ENCODE measurements at regions not wholly inside any gene's neighbourhood (a gene's known extent, or its start where the extent isn't known, plus 50 kb on each side); places are given as distances from the start of the nearest gene placed in this dataset.

- Histone ChIP-seq H4K20me1 (ENCODE audit: low read length) (no peaks in the 10 kb centered on the region), H2AFZ (ENCODE audit: low read length) (no peak overlapping the region), H3F3A (ENCODE audit: low read length, unreplicated experiment) (no peaks in the 10 kb centered on the region), H3K79me2 (ENCODE audit: low read length) (no peaks in the 10 kb centered on the region), H3K9ac (ENCODE audit: low read length) (no peak overlapping the region), H3K4me1 (ENCODE audit: insufficient read depth, low read length) (no peaks in the 10 kb centered on the region), H3K4me2 (ENCODE audit: low read length) (no peak overlapping the region), H3K9me3 (ENCODE audit: low read length) (no peaks in the 10 kb centered on the region), H3K4me3 (ENCODE audit: low read length) (no peak overlapping the region), H3K36me3 (ENCODE audit: low read depth, low read length) (no peaks in the 10 kb centered on the region), H3K9me2 (replicated peaks; ENCODE audit: low read length) (no peaks in the 10 kb centered on the region), H3K27ac (ENCODE audit: low read length) (no peak overlapping the region), H3K27me3 (ENCODE audit: low read length) (no peaks in the 10 kb centered on the region)
- BruUV-seq (replicated peaks), result no TSS peak
- TF ChIP-seq EZH2 (IDR thresholded peaks at IDR 0.05; ENCODE audit: low read length, unreplicated experiment) (no peak), EZH2phosphoT487 (IDR thresholded peaks at IDR 0.05; ENCODE audit: borderline replicate concordance, low read length) (no peak)
- TF ChIP-seq, protein P1, sequence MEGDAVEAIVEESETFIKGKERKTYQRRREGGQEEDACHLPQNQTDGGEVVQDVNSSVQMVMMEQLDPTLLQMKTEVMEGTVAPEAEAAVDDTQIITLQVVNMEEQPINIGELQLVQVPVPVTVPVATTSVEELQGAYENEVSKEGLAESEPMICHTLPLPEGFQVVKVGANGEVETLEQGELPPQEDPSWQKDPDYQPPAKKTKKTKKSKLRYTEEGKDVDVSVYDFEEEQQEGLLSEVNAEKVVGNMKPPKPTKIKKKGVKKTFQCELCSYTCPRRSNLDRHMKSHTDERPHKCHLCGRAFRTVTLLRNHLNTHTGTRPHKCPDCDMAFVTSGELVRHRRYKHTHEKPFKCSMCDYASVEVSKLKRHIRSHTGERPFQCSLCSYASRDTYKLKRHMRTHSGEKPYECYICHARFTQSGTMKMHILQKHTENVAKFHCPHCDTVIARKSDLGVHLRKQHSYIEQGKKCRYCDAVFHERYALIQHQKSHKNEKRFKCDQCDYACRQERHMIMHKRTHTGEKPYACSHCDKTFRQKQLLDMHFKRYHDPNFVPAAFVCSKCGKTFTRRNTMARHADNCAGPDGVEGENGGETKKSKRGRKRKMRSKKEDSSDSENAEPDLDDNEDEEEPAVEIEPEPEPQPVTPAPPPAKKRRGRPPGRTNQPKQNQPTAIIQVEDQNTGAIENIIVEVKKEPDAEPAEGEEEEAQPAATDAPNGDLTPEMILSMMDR (conservative IDR thresholded peaks at IDR 0.05; ENCODE audit: low read depth, low read length), result no peak
- no peak for DNase-seq
- ChIA-PET CTCF (no interaction called here), POLR2A (ENCODE audit: unreplicated experiment) (no interaction called here)
- intact Hi-C loops (cut with micrococcal nuclease), result no loop called here
- no peak for ATAC-seq
Measured at GRCh38 chr13:56168581-56168980, 972.1 kb upstream of the PRR20A start.

- H3K9ac ChIP-seq (ENCODE audit: low read length), result no peak overlapping the region
- no peak overlapping the region for H3K4me3 ChIP-seq (ENCODE audit: low read length)
- ChIA-PET CTCF (no interaction called here), POLR2A (ENCODE audit: unreplicated experiment) (no interaction called here)
- H3K27ac ChIP-seq (ENCODE audit: low read length), result no peak overlapping the region
- no peaks in the 10 kb centered on the region for H4K20me1 ChIP-seq (ENCODE audit: low read length)
- no peaks in the 10 kb centered on the region for H3K79me2 ChIP-seq (ENCODE audit: low read length)
- no peaks in the 10 kb centered on the region for H3K36me3 ChIP-seq (ENCODE audit: low read depth, low read length)
- H3F3A ChIP-seq (ENCODE audit: low read length, unreplicated experiment), result no peaks in the 10 kb centered on the region
- H2AFZ ChIP-seq (ENCODE audit: low read length), result no peak overlapping the region
- BruUV-seq (replicated peaks), result no TSS peak
- no peaks in the 10 kb centered on the region for H3K9me3 ChIP-seq (ENCODE audit: low read length)
- ATAC-seq (no peak), DNase-seq (no peak)
- intact Hi-C loops (cut with micrococcal nuclease), result no loop called here
- no peaks in the 10 kb centered on the region for H3K4me1 ChIP-seq (ENCODE audit: insufficient read depth, low read length)
- no peaks in the 10 kb centered on the region for H3K27me3 ChIP-seq (ENCODE audit: low read length)
- TF ChIP-seq EZH2phosphoT487 (IDR thresholded peaks at IDR 0.05; ENCODE audit: borderline replicate concordance, low read length) (no peak), EZH2 (IDR thresholded peaks at IDR 0.05; ENCODE audit: low read length, unreplicated experiment) (no peak)
- TF ChIP-seq, protein P1 (conservative IDR thresholded peaks at IDR 0.05; ENCODE audit: low read depth, low read length), result no peak
- H3K4me2 ChIP-seq (ENCODE audit: low read length), result no peak overlapping the region
- H3K9me2 ChIP-seq (replicated peaks; ENCODE audit: low read length), result no peaks in the 10 kb centered on the region
Measured at GRCh38 chr13:56173346-56173745, 967.4 kb upstream of the PRR20A start.

DNA sequence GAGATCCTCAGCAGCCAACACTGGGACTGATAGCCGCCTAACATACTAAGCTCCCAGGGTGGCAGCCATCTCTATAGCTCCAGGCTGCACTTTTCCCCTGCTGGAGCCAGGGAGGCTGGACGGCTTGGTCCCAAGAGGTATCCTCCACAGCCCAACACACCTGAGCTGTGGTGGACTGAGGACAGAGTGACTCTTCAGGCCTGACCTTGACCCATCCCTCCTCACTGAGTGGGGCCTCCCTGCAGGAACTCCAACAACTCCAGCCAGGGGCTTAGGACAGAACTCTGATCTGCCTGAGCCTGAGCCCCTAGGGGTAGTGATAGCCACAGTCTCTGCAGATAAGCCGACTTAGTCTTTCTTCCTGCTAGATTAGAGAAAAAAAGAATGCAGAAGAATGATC, 958.1 kb upstream of the PRR20A start:
- Histone ChIP-seq H3K9ac (ENCODE audit: low read length) (no peak overlapping the region), H3F3A (ENCODE audit: low read length, unreplicated experiment) (no peaks in the 10 kb centered on the region), H3K27ac (ENCODE audit: low read length) (no peak overlapping the region), H3K79me2 (ENCODE audit: low read length) (no peaks in the 10 kb centered on the region), H4K20me1 (ENCODE audit: low read length) (no peaks in the 10 kb centered on the region), H3K9me2 (replicated peaks; ENCODE audit: low read length) (no peaks in the 10 kb centered on the region), H3K9me3 (ENCODE audit: low read length) (no peaks in the 10 kb centered on the region), H2AFZ (ENCODE audit: low read length) (no peak overlapping the region), H3K4me3 (ENCODE audit: low read length) (no peak overlapping the region), H3K4me1 (ENCODE audit: insufficient read depth, low read length) (no peaks in the 10 kb centered on the region), H3K36me3 (ENCODE audit: low read depth, low read length) (no peaks in the 10 kb centered on the region), H3K27me3 (ENCODE audit: low read length) (no peaks in the 10 kb centered on the region), H3K4me2 (ENCODE audit: low read length) (no peak overlapping the region)
- DNase-seq (no peak), ATAC-seq (no peak)
- ChIA-PET CTCF (no interaction called here), POLR2A (ENCODE audit: unreplicated experiment) (no interaction called here)
- TF ChIP-seq, protein P1 (conservative IDR thresholded peaks at IDR 0.05; ENCODE audit: low read depth, low read length), result no peak
- TF ChIP-seq EZH2phosphoT487 (IDR thresholded peaks at IDR 0.05; ENCODE audit: borderline replicate concordance, low read length) (no peak), EZH2 (IDR thresholded peaks at IDR 0.05; ENCODE audit: low read length, unreplicated experiment) (no peak)
- intact Hi-C loops (cut with micrococcal nuclease), result no loop called here
- no TSS peak for BruUV-seq (replicated peaks)

All from PC-3 (cell line).